NT2/D1 (cell line): ENCODE measurements at regions not wholly inside any gene's neighbourhood (a gene's known extent, or its start where the extent isn't known, plus 50 kb on each side); places are given as distances from the start of the nearest gene placed in this dataset.

Source experiments
- SUZ12 ChIP-seq: IDR thresholded peaks from 2 replicates; pipeline ENCODE4 v1.6.1; 2011; ENCODE audit not compliant: insufficient read length, insufficient read depth; ENCODE audit errors: extremely low read depth
- YY1 ChIP-seq: IDR thresholded peaks from 2 replicates; pipeline ENCODE4 v1.6.1; 2011; ENCODE audit not compliant: insufficient read length, insufficient read depth

DNA sequence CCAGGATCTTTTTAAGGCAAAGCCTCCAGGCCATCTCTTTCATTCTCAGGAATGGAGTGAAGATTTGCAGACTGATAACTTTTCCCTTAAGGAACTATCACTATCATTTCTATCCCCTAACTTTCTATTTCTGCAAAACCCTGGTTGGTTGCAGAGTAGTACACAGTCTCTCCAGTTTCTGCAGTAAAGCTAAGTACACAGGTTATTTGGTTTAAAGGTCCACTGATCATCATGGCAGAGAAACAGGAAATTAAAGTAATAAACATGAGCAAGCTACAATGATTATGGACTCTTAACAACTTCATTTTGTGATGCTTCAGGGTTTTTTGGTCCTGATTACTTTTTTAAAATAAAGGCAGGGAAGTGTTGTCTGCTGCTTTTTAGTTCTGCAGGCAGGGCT is 890.0 kb upstream of the DDX18 start:
- no peak for TF ChIP-seq YY1
- no peak for TF ChIP-seq SUZ12
